CD4-positive, alpha-beta T cell (primary cell): ENCODE measurements at regions not wholly inside any gene's neighbourhood (a gene's known extent, or its start where the extent isn't known, plus 50 kb on each side); places are given as distances from the start of the nearest gene placed in this dataset.
"Not testable (repeated sequence)": the region's sequence is repeated elsewhere in the genome, so short reads cannot be mapped to it uniquely, and the experiment has no call there.

Experiments used
- ATAC-seq: fragments of 200-7000 bp; cut with Tn5 transposase; one replicate; pipeline ENCODE4 v1.10.0; 2022; ENCODE audit warnings: mild to moderate bottlenecking; ENCODE audit not compliant: poor library complexity
- CTCF ChIA-PET: fragments of 350-600 bp; sonication (Branson Sonifier 250); formaldehyde crosslinking; loops from one replicate; lab custom pipeline; 2021; ENCODE audit warnings: antibody characterized with exemption, inconsistent platforms; lab: Charles Lee
- POLR2A ChIA-PET: fragments of 350-600 bp; sonication (Branson Sonifier 250); formaldehyde crosslinking; loops from one replicate; lab custom pipeline; 2021; ENCODE audit warnings: antibody characterized with exemption, inconsistent platforms; lab: Charles Lee
- DNase-seq, 14 experiments: peaks; one replicate each; pipeline ENCODE4 v3.0.0-alpha.2; 2013 to 2020; ENCODE audit warnings: mixed read lengths in 2 of 14
- H3K27ac ChIP-seq, 2 donors: one replicate each; pipeline versions ENCODE4 v1.5.1 to v1.7.0; 2013; ENCODE audit warnings: low read length in 2 of 2, low read depth in 1 of 2, mild to moderate bottlenecking in 1 of 2
- H3K27me3 ChIP-seq, 2 experiments: 1 replicate in 1 of 2; 2 replicates in 1 of 2; pipeline versions ENCODE4 v1.6.1 to v1.7.0; 2013; ENCODE audit warnings: low read length in 2 of 2, control low read depth in 1 of 2, mild to moderate bottlenecking in 1 of 2, moderate library complexity in 1 of 2; ENCODE audit not compliant: insufficient read depth in 2 of 2, control insufficient read depth in 1 of 2
- H3K36me3 ChIP-seq: one replicate; pipeline ENCODE4 v1.6.1; 2013; ENCODE audit warnings: low read length, control low read depth; ENCODE audit not compliant: insufficient read depth
- H3K4me1 ChIP-seq: one replicate; pipeline ENCODE4 v1.6.1; 2013; ENCODE audit warnings: low read length, control low read depth; ENCODE audit not compliant: insufficient read depth
- H3K4me3 ChIP-seq: one replicate; pipeline ENCODE4 v1.5.1; 2013; ENCODE audit warnings: mild to moderate bottlenecking, low read length, moderate library complexity
- H3K9me3 ChIP-seq, 2 experiments: 1 replicate in 1 of 2; 2 replicates in 1 of 2; pipeline versions ENCODE4 v1.6.1 to v1.7.0; 2013; ENCODE audit warnings: low read length in 2 of 2, mild to moderate bottlenecking in 2 of 2, control low read depth in 1 of 2, moderate library complexity in 1 of 2; ENCODE audit not compliant: control insufficient read depth in 1 of 2, insufficient read depth in 1 of 2
- H3K27ac Mint-ChIP-seq: one replicate; pipeline ENCODE4 v1.8.0; 2020; ENCODE audit warnings: mixed read lengths
- H3K27me3 Mint-ChIP-seq: one replicate; pipeline ENCODE4 v1.8.0; 2021; ENCODE audit warnings: mixed read lengths
- H3K36me3 Mint-ChIP-seq: one replicate; pipeline ENCODE4 v1.8.0; 2021; ENCODE audit warnings: low read depth, mixed read lengths
- H3K4me1 Mint-ChIP-seq: one replicate; pipeline ENCODE4 v1.8.0; 2021; ENCODE audit warnings: low read depth, mixed read lengths
- H3K4me3 Mint-ChIP-seq: one replicate; pipeline ENCODE4 v1.8.0; 2020; ENCODE audit warnings: mild to moderate bottlenecking, mixed read lengths
- H3K9me3 Mint-ChIP-seq: one replicate; pipeline ENCODE4 v1.8.0; 2020; ENCODE audit warnings: mixed read lengths
- CTCF ChIP-seq: fragments of 200-600 bp; IDR thresholded peaks from one replicate; pipeline ENCODE4 v1.8.0; 2022; ENCODE audit warnings: antibody characterized with exemption, mild to moderate bottlenecking
- intact Hi-C, 2 experiments: fragments of 100-400 bp; cut with DNase I in 1 of 2; cut with micrococcal nuclease in 1 of 2; formaldehyde crosslinking; loops; one replicate each; pipeline versions ENCODE4 v1.15.1 to v1.9.0; 2023 to 2025; cut with DNase I, micrococcal nuclease

GRCh38 chr11:19419021-19419750 is 178.4 kb upstream of the E2F8 start:
- Histone ChIP-seq H3K4me3 (no peak overlapping the region), H3K27ac (no peak overlapping the region), H3K4me1 (no peaks in the 10 kb centered on the region), H3K9me3 (peaks cover 0 to 4% of the 10 kb centered on the region in 2 experiments), H3K36me3 (no peaks in the 10 kb centered on the region), H3K27me3 (no peaks in the 10 kb centered on the region)
- CTCF ChIA-PET, result no interaction called here
- ATAC-seq (no peak), DNase-seq (no peak)
- no peak overlapping the region for H3K4me3 Mint-ChIP-seq
- POLR2A ChIA-PET, result no interaction called here
- H3K27me3 Mint-ChIP-seq, result peaks cover 8% of the 10 kb centered on the region
- no peak for TF ChIP-seq CTCF
- no peaks in the 10 kb centered on the region for H3K4me1 Mint-ChIP-seq
- no peaks in the 10 kb centered on the region for H3K36me3 Mint-ChIP-seq
- H3K27ac Mint-ChIP-seq, result no peak overlapping the region
- H3K9me3 Mint-ChIP-seq, result peaks cover 8% of the 10 kb centered on the region
- intact Hi-C loops, result no loop called here

- TF ChIP-seq CTCF, result no peak
- Histone ChIP-seq H3K4me3 (no peak overlapping the region), H3K9me3 (peaks cover 0 to 4% of the 10 kb centered on the region in 2 experiments), H3K27ac (no peak overlapping the region), H3K36me3 (no peaks in the 10 kb centered on the region), H3K4me1 (no peaks in the 10 kb centered on the region), H3K27me3 (no peaks in the 10 kb centered on the region)
- peaks cover 12% of the 10 kb centered on the region for H3K27me3 Mint-ChIP-seq
- H3K27ac Mint-ChIP-seq, result no peak overlapping the region
- H3K4me1 Mint-ChIP-seq, result no peaks in the 10 kb centered on the region
- intact Hi-C loops, result no loop called here
- H3K36me3 Mint-ChIP-seq, result no peaks in the 10 kb centered on the region
- CTCF ChIA-PET, result no interaction called here
- peaks cover 8% of the 10 kb centered on the region for H3K9me3 Mint-ChIP-seq
- no peak for ATAC-seq
- no peak overlapping the region for H3K4me3 Mint-ChIP-seq
- POLR2A ChIA-PET, result no interaction called here
- DNase-seq, result no peak
Measured at GRCh38 chr11:19418221-19418620, 177.5 kb upstream of the E2F8 start.

GRCh38 chr11:19412070-19412469 is 171.3 kb upstream of the E2F8 start:
- intact Hi-C loops, H3K27ac ChIP-seq, H3K27ac Mint-ChIP-seq, H3K9me3 Mint-ChIP-seq, H3K4me1 ChIP-seq, ATAC-seq, H3K9me3 ChIP-seq, DNase-seq, POLR2A ChIA-PET, H3K4me3 Mint-ChIP-seq, H3K4me3 ChIP-seq, CTCF ChIA-PET, H3K4me1 Mint-ChIP-seq, H3K36me3 Mint-ChIP-seq, H3K36me3 ChIP-seq: not testable (repeated sequence)
- H3K27me3 ChIP-seq, result peaks cover 6 to 19% of the 10 kb centered on the region in 2 experiments
- H3K27me3 Mint-ChIP-seq, result peaks cover 43% of the 10 kb centered on the region

GRCh38 chr11:19410032-19410431 is 169.3 kb upstream of the E2F8 start:
- Mint-ChIP-seq H3K4me1 (no peaks in the 10 kb centered on the region), H3K27ac (no peak overlapping the region), H3K27me3 (peaks cover 44% of the 10 kb centered on the region), H3K4me3 (no peak overlapping the region), H3K36me3 (no peaks in the 10 kb centered on the region), H3K9me3 (no peaks in the 10 kb centered on the region)
- Histone ChIP-seq H3K27me3 (peaks cover 6 to 19% of the 10 kb centered on the region in 2 experiments), H3K4me3 (no peak overlapping the region), H3K27ac (no peak overlapping the region), H3K9me3 (no peaks in the 10 kb centered on the region), H3K36me3 (no peaks in the 10 kb centered on the region), H3K4me1 (no peaks in the 10 kb centered on the region)
- TF ChIP-seq CTCF, result no peak
- intact Hi-C loops, result no loop called here
- DNase-seq, result no peak
- POLR2A ChIA-PET, result no interaction called here
- no peak for ATAC-seq
- CTCF ChIA-PET, result no interaction called here
